ENCODE measurements at regions not wholly inside any gene's neighbourhood (a gene's known extent, or its start where the extent isn't known, plus 50 kb on each side); places are given as distances from the start of the nearest gene placed in this dataset.

DNA sequence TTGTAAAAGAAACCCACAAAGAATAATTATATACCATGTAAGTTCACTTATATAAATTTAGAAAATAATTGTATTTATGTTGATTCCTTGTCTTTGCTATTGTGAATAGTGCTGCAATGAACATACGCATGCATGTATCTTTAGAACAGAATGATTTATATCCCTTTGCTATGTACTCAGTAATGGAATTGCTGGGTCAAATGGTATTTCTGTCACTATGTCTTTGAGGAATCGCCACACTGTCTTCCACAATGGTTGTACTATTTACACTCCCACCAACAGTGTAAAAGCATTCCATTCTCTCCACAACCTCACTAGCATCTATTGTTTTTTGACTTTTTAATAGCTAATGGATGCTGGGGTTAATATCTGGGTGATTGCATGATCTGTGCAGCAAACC lies 149.4 kb upstream of the CNTN3 start:
- CTCF ChIA-PET: no interaction called here
- POLR2A ChIA-PET: no interaction called here
- Histone ChIP-seq H3K27ac (ENCODE audit: low read depth, low read length) (no peak overlapping the region), H3K9me3 (ENCODE audit: control insufficient read depth, insufficient read depth, low read length) (no peaks in the 10 kb centered on the region), H3K4me3 (ENCODE audit: low read depth, low read length) (no peak overlapping the region), H3K27me3 (ENCODE audit: control insufficient read depth, insufficient read depth, low read length) (no peaks in the 10 kb centered on the region)
- TF ChIP-seq, protein P1, sequence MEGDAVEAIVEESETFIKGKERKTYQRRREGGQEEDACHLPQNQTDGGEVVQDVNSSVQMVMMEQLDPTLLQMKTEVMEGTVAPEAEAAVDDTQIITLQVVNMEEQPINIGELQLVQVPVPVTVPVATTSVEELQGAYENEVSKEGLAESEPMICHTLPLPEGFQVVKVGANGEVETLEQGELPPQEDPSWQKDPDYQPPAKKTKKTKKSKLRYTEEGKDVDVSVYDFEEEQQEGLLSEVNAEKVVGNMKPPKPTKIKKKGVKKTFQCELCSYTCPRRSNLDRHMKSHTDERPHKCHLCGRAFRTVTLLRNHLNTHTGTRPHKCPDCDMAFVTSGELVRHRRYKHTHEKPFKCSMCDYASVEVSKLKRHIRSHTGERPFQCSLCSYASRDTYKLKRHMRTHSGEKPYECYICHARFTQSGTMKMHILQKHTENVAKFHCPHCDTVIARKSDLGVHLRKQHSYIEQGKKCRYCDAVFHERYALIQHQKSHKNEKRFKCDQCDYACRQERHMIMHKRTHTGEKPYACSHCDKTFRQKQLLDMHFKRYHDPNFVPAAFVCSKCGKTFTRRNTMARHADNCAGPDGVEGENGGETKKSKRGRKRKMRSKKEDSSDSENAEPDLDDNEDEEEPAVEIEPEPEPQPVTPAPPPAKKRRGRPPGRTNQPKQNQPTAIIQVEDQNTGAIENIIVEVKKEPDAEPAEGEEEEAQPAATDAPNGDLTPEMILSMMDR (IDR thresholded peaks at IDR 0.05; ENCODE audit: low read depth, low read length): no peak
- DNase-seq (ENCODE audit: low read depth, low spot score): no peak

DNA sequence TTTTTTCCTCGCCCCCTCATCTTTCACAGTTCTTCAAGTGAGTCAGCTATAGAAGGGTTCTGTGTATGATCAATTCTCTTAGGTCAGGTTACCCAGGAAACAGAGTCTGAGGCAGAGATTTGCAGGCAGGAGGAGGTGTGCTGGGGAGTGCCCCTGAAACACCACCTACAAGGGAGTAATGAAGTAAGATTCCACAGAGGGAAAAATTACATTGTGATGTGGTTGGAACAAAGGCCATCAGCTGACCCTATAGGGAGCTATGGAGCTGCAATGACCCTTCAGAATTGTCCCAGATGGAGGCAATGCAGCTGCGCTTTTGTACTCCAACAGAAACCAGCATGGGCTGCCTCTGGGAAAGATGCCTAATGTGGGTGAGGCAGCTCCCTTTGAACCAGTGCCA lies 142.2 kb upstream of the CNTN3 start:
- ChIA-PET POLR2A (no interaction called here), CTCF (no interaction called here)
- no peak for DNase-seq (ENCODE audit: low read depth, low spot score)
- TF ChIP-seq, protein P1 (IDR thresholded peaks at IDR 0.05; ENCODE audit: low read depth, low read length): no peak
- no peak overlapping the region for H3K27ac ChIP-seq (ENCODE audit: low read depth, low read length)
- H3K27me3 ChIP-seq (ENCODE audit: control insufficient read depth, insufficient read depth, low read length): no peaks in the 10 kb centered on the region
- no peak overlapping the region for H3K4me3 ChIP-seq (ENCODE audit: low read depth, low read length)
- no peaks in the 10 kb centered on the region for H3K9me3 ChIP-seq (ENCODE audit: control insufficient read depth, insufficient read depth, low read length)

DNA sequence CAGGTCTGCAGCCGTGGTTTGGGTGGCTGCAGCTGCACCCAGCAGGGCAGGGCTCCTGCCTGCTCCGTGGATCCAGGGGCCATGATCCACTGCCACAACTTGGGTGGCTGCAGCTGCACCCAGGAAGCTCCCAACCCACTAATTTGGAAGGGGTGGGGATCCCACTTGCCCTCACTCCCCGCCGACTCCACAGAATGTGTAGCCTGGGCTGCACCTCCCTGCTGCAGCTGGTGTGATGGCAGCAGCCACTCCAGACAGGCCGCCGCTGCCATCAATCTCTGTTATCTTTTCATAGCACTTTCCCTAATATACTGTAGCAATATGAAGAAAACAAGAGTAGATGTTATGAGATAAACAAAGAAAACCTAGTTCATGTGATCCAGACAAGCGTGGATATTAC lies 137.8 kb upstream of the CNTN3 start:
- Histone ChIP-seq H3K4me3 (ENCODE audit: low read depth, low read length) (no peak overlapping the region), H3K27me3 (ENCODE audit: control insufficient read depth, insufficient read depth, low read length) (no peaks in the 10 kb centered on the region), H3K27ac (ENCODE audit: low read depth, low read length) (no peak overlapping the region), H3K9me3 (ENCODE audit: control insufficient read depth, insufficient read depth, low read length) (no peaks in the 10 kb centered on the region)
- ChIA-PET CTCF (no interaction called here), POLR2A (no interaction called here)
- TF ChIP-seq, protein P1 (IDR thresholded peaks at IDR 0.05; ENCODE audit: low read depth, low read length): no peak
- DNase-seq (ENCODE audit: low read depth, low spot score): no peak

DNA sequence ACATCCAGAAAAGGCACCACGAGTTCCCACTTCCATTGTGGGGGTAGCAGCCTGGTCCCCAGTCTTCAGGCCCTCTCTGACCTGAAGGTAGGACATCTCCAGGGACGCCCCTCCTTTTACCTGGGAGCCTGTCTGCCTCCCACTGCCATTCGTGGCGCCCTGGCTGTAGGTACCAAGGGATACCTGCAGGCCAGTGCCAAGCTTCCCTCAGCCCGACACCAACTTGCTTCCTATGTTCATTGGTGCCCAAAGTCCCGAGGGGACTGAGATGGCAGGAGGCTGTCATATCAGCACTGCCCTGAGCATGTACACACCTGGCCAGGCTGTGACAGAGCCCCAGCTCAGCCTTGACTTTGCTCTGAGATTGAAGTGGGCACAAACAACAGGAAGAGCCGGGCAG lies 137.3 kb upstream of the CNTN3 start:
- H3K4me3 ChIP-seq (ENCODE audit: low read depth, low read length): no peak overlapping the region
- CTCF ChIA-PET: interaction anchor here (0.5 kb wide), 1 partner anchor 72 kb away, joined by 3 read pairs; no protein-coding TSS in a partner anchor
- TF ChIP-seq, protein P1 (IDR thresholded peaks at IDR 0.05; ENCODE audit: low read depth, low read length): no peak
- no peaks in the 10 kb centered on the region for H3K27me3 ChIP-seq (ENCODE audit: control insufficient read depth, insufficient read depth, low read length)
- H3K9me3 ChIP-seq (ENCODE audit: control insufficient read depth, insufficient read depth, low read length): no peaks in the 10 kb centered on the region
- POLR2A ChIA-PET: no interaction called here
- no peak overlapping the region for H3K27ac ChIP-seq (ENCODE audit: low read depth, low read length)
- no peak for DNase-seq (ENCODE audit: low read depth, low spot score)

DNA sequence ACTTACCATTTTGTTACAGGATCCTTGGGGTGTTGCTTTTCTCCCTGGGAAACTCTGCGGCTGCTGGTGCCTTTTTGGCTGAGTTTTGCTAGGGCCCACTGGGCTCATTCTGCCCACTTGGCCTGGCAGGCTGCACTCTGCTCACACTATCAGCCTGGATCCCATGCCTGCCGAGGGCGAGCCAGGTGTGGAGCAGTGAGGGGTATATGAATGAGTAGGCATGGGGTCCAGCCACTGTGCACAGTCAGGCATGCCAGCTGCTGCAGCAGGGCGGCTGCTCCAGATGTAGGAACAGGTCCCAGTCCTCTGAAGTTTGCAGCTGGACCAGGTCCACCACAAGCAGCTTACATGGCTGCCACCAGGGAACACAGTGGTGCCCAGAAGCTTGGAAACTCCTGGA lies 136.4 kb upstream of the CNTN3 start:
- Histone ChIP-seq H3K27ac (ENCODE audit: low read depth, low read length) (no peak overlapping the region), H3K9me3 (ENCODE audit: control insufficient read depth, insufficient read depth, low read length) (no peaks in the 10 kb centered on the region), H3K27me3 (ENCODE audit: control insufficient read depth, insufficient read depth, low read length) (no peaks in the 10 kb centered on the region), H3K4me3 (ENCODE audit: low read depth, low read length) (no peak overlapping the region)
- TF ChIP-seq, protein P1 (IDR thresholded peaks at IDR 0.05; ENCODE audit: low read depth, low read length): no peak
- ChIA-PET POLR2A (no interaction called here), CTCF (interaction anchor here (0.5 kb wide), 1 partner anchor 73 kb away, joined by 3 read pairs; no protein-coding TSS in a partner anchor)
- no peak for DNase-seq (ENCODE audit: low read depth, low spot score)

All from AG04450 (cell line).